ENCODE measurements at regions not wholly inside any gene's neighbourhood (a gene's known extent, or its start where the extent isn't known, plus 50 kb on each side); places are given as distances from the start of the nearest gene placed in this dataset.

DNA sequence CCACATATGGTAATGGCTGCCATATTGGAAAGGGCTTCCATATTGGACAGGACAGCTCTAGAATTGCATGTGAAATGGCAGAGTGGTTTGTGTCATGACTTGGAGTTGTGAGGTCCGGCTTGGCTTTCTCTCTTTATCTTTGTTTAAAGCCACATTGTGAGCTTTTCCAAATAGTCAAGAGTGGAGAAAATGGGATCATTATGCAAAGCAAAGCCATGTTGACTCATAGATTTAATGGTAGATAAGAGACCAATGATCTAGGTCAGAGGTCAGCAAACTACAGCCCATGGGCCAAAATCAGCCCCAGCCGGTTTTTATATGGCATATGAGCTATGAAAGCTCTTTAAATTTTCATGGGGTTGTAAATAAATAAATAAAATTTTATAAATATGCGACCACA lies 449.1 kb downstream of the BCL11B start:
- TF ChIP-seq, protein P1, sequence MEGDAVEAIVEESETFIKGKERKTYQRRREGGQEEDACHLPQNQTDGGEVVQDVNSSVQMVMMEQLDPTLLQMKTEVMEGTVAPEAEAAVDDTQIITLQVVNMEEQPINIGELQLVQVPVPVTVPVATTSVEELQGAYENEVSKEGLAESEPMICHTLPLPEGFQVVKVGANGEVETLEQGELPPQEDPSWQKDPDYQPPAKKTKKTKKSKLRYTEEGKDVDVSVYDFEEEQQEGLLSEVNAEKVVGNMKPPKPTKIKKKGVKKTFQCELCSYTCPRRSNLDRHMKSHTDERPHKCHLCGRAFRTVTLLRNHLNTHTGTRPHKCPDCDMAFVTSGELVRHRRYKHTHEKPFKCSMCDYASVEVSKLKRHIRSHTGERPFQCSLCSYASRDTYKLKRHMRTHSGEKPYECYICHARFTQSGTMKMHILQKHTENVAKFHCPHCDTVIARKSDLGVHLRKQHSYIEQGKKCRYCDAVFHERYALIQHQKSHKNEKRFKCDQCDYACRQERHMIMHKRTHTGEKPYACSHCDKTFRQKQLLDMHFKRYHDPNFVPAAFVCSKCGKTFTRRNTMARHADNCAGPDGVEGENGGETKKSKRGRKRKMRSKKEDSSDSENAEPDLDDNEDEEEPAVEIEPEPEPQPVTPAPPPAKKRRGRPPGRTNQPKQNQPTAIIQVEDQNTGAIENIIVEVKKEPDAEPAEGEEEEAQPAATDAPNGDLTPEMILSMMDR (IDR thresholded peaks at IDR 0.05; ENCODE audit: extremely low read depth in 1 of 2, insufficient read depth in 1 of 2, low read depth in 1 of 2, low read length in 2 of 2) = no peak
- no peak for TF ChIP-seq POLR2AphosphoS5 (IDR thresholded peaks at IDR 0.05; ENCODE audit: insufficient read depth, low read depth, low read length)
